ENCODE measurements at regions not wholly inside any gene's neighbourhood (a gene's known extent, or its start where the extent isn't known, plus 50 kb on each side); places are given as distances from the start of the nearest gene placed in this dataset.

DNA sequence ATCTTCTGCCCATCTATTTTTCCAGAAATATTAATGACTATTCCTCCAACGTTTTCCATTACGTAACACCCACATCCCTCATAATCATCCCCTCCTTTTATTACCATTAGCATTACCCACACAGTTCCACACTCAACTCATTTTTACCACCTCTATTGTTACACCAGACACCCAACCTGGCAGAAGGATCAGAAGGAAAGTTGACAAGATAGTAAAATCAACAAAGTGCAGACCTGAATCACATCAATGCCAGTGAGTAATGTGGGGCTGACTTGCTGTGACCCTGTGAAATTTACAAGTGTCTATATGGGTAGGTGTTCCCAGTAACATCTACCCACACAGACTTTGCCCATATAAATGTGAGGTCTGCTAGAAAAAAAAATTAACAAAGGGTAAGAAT is 568.2 kb downstream of the MAFB start:
- no peak for DNase-seq

GRCh38 chr20:40111282-40111681 is 577.8 kb downstream of the MAFB start:
- DNase-seq, result no peak

GRCh38 chr20:40110311-40110831 is 578.7 kb downstream of the MAFB start:
- DNase-seq, result no peak

DNA sequence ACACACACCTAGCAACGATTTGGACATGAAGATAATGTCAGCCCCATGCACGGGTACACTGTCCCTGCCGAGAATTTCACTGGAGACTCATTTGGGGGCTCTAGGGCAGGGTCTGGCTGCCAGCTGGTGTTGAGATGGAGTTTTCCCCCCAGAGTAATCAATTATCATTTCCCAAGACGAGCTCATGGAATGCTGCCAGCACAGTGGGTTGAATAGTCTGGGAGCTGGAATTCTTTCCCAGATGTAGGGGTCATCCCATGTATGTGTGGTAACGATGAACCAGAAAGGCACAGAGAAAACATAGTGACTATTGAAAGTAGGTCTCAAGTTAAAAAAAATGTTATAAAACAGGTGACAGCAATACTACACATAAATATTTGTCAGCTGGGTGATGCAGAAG is 579.9 kb downstream of the MAFB start:
- DNase-seq, result no peak

- no peak for DNase-seq
Measured at GRCh38 chr20:40108321-40108720, 580.7 kb downstream of the MAFB start.

GRCh38 chr20:40104959-40105358 is 584.1 kb downstream of the MAFB start:
- DNase-seq, result no peak

DNA sequence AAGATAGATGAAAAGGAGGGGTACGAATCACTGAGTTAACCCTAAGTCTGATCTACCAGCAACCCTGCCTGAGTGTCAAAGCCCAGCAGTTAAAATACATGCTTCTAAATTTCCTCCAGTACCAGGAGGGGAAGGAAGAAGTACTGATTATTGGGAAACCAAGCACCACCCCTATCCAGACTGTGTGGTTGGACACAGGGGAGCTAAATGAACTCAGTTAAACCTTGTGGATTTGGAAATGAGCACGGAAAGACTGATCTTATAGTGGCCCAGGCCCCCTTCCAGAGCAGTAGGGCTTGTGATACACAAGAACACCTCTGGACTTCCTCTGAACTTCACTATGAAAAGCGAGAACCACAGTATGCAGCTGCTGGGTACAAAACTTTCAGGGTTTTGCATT is 585.6 kb downstream of the MAFB start:
- DNase-seq, result no peak

DNA sequence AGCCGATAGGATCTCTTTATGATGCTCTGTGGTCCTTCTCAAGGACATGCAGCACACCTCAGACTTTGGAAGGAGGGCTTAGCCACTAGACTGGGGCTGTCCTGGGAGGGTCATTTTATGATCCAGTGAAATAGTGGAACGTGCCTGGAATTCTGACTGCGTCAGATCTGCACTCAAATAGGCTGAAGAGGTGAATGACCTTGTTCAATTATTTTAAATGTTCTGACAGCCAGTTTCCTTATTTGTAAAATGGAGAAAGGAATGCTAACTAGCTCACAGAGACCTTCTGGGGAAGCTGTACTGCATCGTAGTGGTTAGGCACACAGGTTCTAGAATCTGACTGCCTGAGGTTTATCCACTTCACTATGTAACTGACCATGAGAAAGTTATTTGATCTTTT is 587.5 kb downstream of the MAFB start:
- DNase-seq, result no peak

- no peak for DNase-seq
Measured at GRCh38 chr20:40100261-40100660, 588.8 kb downstream of the MAFB start.

- DNase-seq, result no peak
Measured at GRCh38 chr20:40090236-40090635, 598.8 kb downstream of the MAFB start.

DNA sequence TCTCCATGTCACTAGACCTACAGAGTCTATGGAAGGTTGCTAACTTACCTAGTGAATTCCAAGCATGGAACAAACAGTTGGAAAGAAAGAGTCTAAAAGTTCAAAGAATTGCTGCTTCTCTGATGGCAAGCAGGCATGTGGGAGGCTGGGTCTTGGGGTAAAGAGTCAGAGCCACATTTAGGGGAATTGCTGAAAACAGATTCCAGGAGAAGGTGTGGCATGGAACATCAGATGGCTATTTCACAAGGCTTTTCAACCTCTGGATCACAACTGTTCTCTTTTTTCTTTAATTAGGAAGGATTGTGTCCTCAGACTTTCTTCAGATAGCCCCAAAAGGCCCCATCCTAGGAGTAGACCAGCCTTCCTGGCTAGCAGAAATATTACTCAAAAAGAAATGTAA is 601.5 kb downstream of the MAFB start:
- no peak for DNase-seq

GRCh38 chr20:40085513-40085912 is 603.5 kb downstream of the MAFB start:
- DNase-seq, result no peak

DNA sequence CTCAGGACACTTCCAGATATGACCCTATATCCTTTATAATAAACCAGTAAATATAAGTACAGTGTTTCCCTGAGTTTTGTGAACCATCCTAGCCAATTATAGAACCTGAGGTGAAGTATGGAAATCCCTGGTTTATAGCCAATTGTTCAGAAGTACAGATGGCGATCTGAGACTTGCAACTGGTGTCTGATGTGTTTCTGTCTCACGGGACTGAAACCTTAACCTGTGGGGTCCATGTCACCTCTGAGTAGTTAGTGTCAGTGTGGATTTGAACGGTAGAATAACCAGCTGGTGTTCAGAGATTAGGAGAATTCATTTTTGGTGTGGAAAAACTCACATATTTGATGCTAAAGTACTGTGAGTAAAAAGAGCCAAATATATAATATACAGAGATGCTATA is 606.6 kb downstream of the MAFB start:
- DNase-seq, result no peak

DNA sequence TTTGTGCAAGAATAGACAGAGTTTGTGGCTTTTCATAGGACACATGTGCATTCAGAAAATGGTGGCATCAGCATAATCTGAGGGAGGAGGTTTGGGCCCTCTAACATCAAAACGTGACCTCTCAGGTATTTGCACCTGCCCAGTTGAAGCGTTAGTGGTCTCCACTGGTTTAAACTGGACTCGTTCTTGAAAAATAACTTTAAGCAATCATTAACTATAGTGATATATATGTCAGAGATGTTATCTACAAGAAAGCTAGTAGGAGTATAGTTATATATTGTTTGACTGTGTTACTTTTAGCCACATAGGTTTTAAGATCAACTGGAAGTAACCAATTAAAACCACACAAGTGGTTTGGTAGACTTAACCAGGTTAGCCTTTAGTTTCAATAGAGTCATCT is 607.4 kb downstream of the MAFB start:
- DNase-seq, result no peak

DNA sequence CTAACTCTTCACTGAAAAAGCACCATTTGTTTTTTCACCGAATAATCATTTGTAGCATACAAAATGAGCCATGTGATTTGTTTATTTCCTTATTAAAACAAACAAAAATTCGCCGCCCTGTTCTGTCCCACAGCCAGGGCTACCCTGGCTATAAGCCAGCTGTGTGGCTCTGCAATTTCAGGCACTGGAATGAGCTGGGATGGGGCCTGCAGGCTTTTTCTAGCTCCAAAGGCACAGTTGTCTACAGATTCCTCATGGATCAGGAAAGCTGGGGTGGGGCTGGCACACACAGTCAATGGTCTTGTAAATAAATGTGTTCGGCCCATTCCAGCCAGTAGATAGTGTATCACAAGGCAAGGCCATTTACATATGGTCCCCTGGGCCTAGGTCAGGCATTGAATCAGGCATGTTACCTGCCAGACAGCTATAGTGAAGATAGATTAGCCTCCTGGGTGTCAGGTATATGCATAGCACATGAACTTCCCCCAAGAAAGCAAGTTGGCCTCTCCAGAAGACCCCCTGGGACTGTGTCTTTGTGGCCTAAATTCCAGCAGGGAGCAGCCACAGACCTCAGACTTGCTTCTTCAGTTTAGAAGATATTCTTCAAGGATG is 608.9 kb downstream of the MAFB start:
- no peak for DNase-seq

- DNase-seq, result no peak
Measured at GRCh38 chr20:40073535-40074111, 615.4 kb downstream of the MAFB start.

GRCh38 chr20:40072907-40073306 is 616.1 kb downstream of the MAFB start:
- no peak for DNase-seq

GRCh38 chr20:40056171-40056570 is 632.9 kb downstream of the MAFB start:
- no peak for DNase-seq

GRCh38 chr20:40055711-40056110 is 633.3 kb downstream of the MAFB start:
- no peak for DNase-seq

DNA sequence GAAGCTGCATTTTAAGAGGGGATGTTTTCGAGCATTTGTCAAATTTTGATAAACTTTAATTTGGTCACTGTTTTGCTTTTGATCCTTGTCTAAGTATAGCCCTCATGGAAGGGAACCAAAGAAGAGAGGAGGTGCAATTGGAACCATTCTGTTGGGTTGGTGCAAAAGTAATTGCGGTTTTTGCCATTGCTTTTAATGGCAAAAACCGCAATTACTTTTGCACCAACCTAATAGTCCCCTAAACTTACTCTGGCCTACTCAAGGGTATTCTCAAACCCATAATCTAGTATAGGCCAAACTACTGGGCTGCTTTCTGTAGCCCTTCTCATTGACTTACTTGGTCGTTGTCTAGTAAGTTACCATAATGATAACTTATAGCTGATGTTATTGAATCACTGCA is 634.7 kb downstream of the MAFB start:
- no peak for DNase-seq

DNA sequence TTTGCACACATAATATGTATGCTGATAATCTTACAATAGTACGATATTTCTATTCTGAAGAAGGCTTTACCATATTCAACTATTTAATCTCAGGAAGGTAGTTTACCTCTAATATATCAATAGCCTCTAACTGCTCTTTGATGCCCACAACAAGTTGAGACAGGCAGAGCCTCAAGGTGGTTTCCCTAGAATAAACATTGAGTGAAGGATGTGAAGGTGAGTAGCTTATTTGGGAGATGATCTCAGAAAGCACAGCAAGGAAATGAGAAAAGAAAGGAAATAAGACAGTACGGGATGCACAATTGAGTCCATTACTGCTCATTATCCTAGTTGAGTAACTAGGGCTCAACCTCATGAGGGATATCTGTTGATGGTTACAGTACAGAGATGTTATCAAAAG is 638.4 kb downstream of the MAFB start:
- DNase-seq, result no peak

DNA sequence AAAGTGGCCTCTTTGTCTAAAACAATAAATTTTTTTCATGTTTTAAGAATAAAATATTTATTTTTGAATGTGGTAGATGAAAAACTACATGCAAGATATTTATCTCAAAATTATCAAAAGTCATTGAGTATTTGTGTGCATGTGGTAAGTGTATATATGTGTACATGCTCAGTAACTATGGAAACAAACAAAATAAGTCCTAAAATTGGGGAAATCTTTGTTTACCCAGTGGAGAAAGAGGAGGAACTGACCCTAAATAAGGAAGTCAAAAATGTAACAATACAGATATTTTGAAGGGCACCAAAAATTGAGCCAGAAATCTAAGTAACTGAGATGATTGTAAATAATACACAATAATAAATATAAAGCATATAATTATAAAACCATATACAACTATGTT is 639.2 kb downstream of the MAFB start:
- no peak for DNase-seq

- DNase-seq, result no peak
Measured at GRCh38 chr20:40046703-40047102, 642.3 kb downstream of the MAFB start.

DNA sequence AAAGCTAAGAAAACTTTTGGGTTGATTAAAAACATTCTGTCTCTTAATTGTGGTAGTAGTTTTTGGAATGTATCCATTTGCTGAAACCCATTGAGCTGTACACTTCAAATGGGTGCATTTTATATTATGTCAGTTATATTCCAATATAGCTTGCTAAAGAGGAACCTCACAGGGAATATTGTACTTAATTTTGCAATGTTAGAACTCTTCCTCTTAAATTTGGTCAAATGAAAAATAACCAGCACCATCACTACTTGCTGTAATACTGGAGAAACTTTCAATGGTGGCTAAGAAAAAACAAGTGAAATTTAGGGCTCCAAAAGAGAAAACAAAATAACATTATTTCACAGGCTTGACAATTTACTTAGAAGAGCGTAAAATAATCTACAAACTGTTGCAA is 651.5 kb downstream of the MAFB start:
- no peak for DNase-seq

GRCh38 chr20:40029589-40029988 is 659.4 kb downstream of the MAFB start:
- no peak for DNase-seq
